HepG2 (cell line): ENCODE measurements at regions not wholly inside any gene's neighbourhood (a gene's known extent, or its start where the extent isn't known, plus 50 kb on each side); places are given as distances from the start of the nearest gene placed in this dataset.

Source experiments
- ATAC-seq: fragments of 200-7000 bp; cut with Tn5 transposase; 3 replicates; pipeline ENCODE4 v1.9.1; 2020; ENCODE audit warnings: mild to moderate bottlenecking, moderate library complexity
- BruUV-seq: library from RNA; stranded (reverse); fragments of 400-500 nt; replicated peaks from 2 replicates; lab custom pipeline; 2021; lab: Mats Ljungman, UMichigan
- CTCF ChIA-PET: fragments of 300-600 bp; formaldehyde crosslinking; extraction: SDS; loops from one replicate; lab custom pipeline; 2021; ENCODE audit warnings: low total read pairs, inconsistent platforms, low intra/inter-chr PET ratio; lab: Yijun Ruan, JAX
- POLR2A ChIA-PET: fragments of 350-600 bp; sonication (Branson Sonifier 250); formaldehyde crosslinking; loops from one replicate; lab custom pipeline; 2020; ENCODE audit warnings: antibody characterized with exemption, inconsistent platforms; lab: Yijun Ruan, JAX
- DNase-seq: peaks from one replicate; pipeline ENCODE4 v3.0.0-alpha.2; 2015; ENCODE audit warnings: low spot score
- FAIRE-seq: peaks from 3 replicates; lab custom pipeline; 2011; peaks lifted over from hg19 to GRCh38; lab: Jason Lieb, UNC
- H2AFZ ChIP-seq: one replicate; pipeline ENCODE4 v1.6.1; 2011; ENCODE audit warnings: low read length, inconsistent platforms
- H3K27ac ChIP-seq: fragments of 300-600 bp; 3 replicates; pipeline ENCODE4 v1.8.0; 2011; ENCODE audit warnings: mixed run types, mild to moderate bottlenecking, mixed read lengths, low read length, inconsistent platforms; ENCODE audit not compliant: insufficient read depth; ENCODE audit errors: extremely low read length
- H3K27me3 ChIP-seq, 2 experiments: fragments of 200-600 bp in 1 of 2; 2 replicates in 1 of 2; 3 replicates in 1 of 2; pipeline versions ENCODE4 v1.6.0 to v1.8.0; 2011; ENCODE audit warnings: low read length in 2 of 2, mild to moderate bottlenecking in 2 of 2, moderate library complexity in 2 of 2, inconsistent platforms in 1 of 2; ENCODE audit not compliant: insufficient read depth in 2 of 2, control insufficient read depth in 1 of 2
- H3K36me3 ChIP-seq, 2 experiments: fragments of 200-600 bp in 1 of 2; replicated peaks in 1 of 2; 2 replicates in 1 of 2; 3 replicates in 1 of 2; pipeline versions ENCODE4 v1.5.1 to v1.8.0; 2011; ENCODE audit warnings: low read length in 2 of 2, inconsistent platforms in 1 of 2; ENCODE audit not compliant: insufficient read depth in 2 of 2, control insufficient read depth in 1 of 2
- H3K4me1 ChIP-seq: 2 replicates; pipeline ENCODE4 v1.5.1; 2012; ENCODE audit warnings: low read length, inconsistent platforms; ENCODE audit not compliant: insufficient read depth
- H3K4me2 ChIP-seq: 2 replicates; pipeline ENCODE4 v1.6.0; 2011; ENCODE audit warnings: low read depth, low read length, inconsistent platforms
- H3K4me3 ChIP-seq, 3 experiments: fragments of 200-600 bp in 1 of 3; sonication (generic), shearing (Covaris generic) in 1 of 3; replicated peaks in 1 of 3; 2 replicates each; pipeline ENCODE4 v1.5.1; 2011 to 2016; ENCODE audit warnings: low read length in 3 of 3, inconsistent platforms in 2 of 3, low read depth in 2 of 3, mild to moderate bottlenecking in 2 of 3, control low read depth in 1 of 3, mixed read lengths in 1 of 3; ENCODE audit not compliant: insufficient read depth in 1 of 3
- H3K79me2 ChIP-seq: one replicate; pipeline ENCODE4 v1.6.1; 2011; ENCODE audit warnings: low read length, inconsistent platforms; ENCODE audit not compliant: insufficient read depth
- H3K9ac ChIP-seq: 2 replicates; pipeline ENCODE4 v1.6.0; 2011; ENCODE audit warnings: mild to moderate bottlenecking, low read depth, low read length, inconsistent platforms; ENCODE audit not compliant: insufficient read depth
- H3K9me3 ChIP-seq: 2 replicates; pipeline ENCODE4 v1.5.1; 2012; ENCODE audit warnings: mild to moderate bottlenecking, low read length
- H4K20me1 ChIP-seq: 2 replicates; pipeline ENCODE4 v1.6.0; 2011; ENCODE audit warnings: inconsistent platforms, mild to moderate bottlenecking, low read length, moderate library complexity; ENCODE audit not compliant: insufficient read depth
- CENPX ChIP-seq: sonication (generic); formaldehyde crosslinking; IDR thresholded peaks from 2 replicates; pipeline ENCODE4 v1.9.0; 2021; ENCODE audit warnings: mild to moderate bottlenecking, missing genetic modification reagents, moderate library complexity
- ZFP90 ChIP-seq: sonication (generic); formaldehyde crosslinking; IDR thresholded peaks from 2 replicates; pipeline ENCODE4 v1.8.0; 2022; ENCODE audit warnings: missing genetic modification reagents, mild to moderate bottlenecking, inconsistent platforms, borderline replicate concordance
- ZNF775 ChIP-seq: sonication (generic); formaldehyde crosslinking; IDR thresholded peaks from 2 replicates; pipeline ENCODE4 v1.4.0; 2020; ENCODE audit warnings: missing genetic modification reagents, mild to moderate bottlenecking, moderate library complexity, borderline replicate concordance
- WGBS: methylation state at CpG from one replicate; pipeline ENCODE4 v1.1.6; 2017; ENCODE audit warnings: low lambda C conversion rate; 5-methylcytosine and 5-hydroxymethylcytosine counted together
- in situ Hi-C: cut with HindIII; loops from 2 replicates; pipeline ENCODE4 v1.10.0; 2017; ENCODE audit warnings: low pct_unique_long_range_greater_than_20kb; ENCODE audit not compliant: extremely low pct_ligation_motif_present
- intact Hi-C: fragments of 100-400 bp; cut with micrococcal nuclease; formaldehyde crosslinking; loops from one replicate; pipeline ENCODE4 v1.10.0; 2022; ENCODE audit not compliant: unreplicated experiment

DNA sequence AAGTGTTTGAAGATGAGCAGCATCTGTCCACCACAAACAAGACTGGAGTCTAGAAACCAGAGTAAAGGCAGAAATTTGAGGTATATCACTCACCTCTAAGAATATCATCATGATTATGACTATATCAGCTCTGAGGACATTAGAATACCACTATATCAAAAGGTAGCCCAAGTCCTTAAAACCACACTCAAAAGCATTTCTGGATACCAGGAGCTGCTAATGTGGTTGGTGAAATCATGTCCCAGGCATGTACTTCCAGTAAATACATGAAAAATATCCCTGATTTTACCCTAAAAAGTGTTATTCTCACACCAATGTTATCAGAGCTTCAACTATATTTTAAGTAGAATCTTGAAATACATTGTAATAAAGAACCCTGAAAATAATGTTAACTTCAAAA is 136.3 kb upstream of the SMAD1 start:
- in situ Hi-C loops, result no loop called here
- FAIRE-seq, result no peak
- H3K9ac ChIP-seq, result no peak overlapping the region

DNA sequence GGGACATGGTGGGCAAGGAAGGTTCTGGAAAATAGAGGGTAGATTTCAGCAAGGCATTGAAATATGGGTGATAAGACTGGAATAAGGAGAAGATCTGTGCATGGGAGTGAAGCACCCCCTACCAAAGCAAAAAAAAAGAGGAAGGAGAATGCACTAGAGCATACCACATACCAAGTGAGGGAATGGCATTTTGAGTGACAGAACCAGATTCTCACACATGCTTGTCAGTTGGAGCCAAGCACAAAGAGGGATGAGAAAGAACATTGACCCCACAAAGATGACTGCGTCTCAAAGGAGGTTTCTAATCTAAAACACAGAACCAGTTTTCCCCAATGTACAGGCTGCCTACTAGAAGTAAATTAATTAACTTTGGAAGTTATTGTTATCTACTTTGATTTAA is 140.3 kb upstream of the SMAD1 start:
- Histone ChIP-seq H3K9ac (no peak overlapping the region), H3K4me1 (peaks cover 10% of the 10 kb centered on the region; the same call in 1 of the 2 replicates), H2AFZ (no peak overlapping the region), H3K36me3 (no peaks in the 10 kb centered on the region), H3K27ac (no peak overlapping the region), H3K79me2 (no peaks in the 10 kb centered on the region), H3K9me3 (no peaks in the 10 kb centered on the region), H3K4me3 (no peak overlapping the region), H3K4me2 (no peak overlapping the region), H4K20me1 (no peaks in the 10 kb centered on the region), H3K27me3 (no peaks in the 10 kb centered on the region; a peak in 1 of 5 replicates)
- in situ Hi-C loops, result no loop called here
- no peak for FAIRE-seq
- intact Hi-C loops, result no loop called here
- no peak for DNase-seq
- 69% methylated on average over 1 of the region's 1 CpG for WGBS
- BruUV-seq, result no TSS peak
- no peak for ATAC-seq
- no peak for TF ChIP-seq ZNF775
- ChIA-PET POLR2A (no interaction called here), CTCF (no interaction called here)

More for the DNA sequence above, 136.3 kb upstream of the SMAD1 start:
- intact Hi-C loops, result no loop called here
- CTCF ChIA-PET, result no interaction called here
- no peak overlapping the region for H3K27ac ChIP-seq
- H3K4me3 ChIP-seq, result no peak overlapping the region
- H3K36me3 ChIP-seq, result no peaks in the 10 kb centered on the region
- no peak overlapping the region for H2AFZ ChIP-seq
- POLR2A ChIA-PET, result no interaction called here
- TF ChIP-seq CENPX (CRISPR knock-in tag), result no peak
- TF ChIP-seq ZFP90 (CRISPR knock-in tag), result no peak
- H3K79me2 ChIP-seq, result no peaks in the 10 kb centered on the region
- no peaks in the 10 kb centered on the region for H3K9me3 ChIP-seq
- no peak for ATAC-seq
- no peak overlapping the region for H3K4me2 ChIP-seq
- no TSS peak for BruUV-seq
- H4K20me1 ChIP-seq, result no peaks in the 10 kb centered on the region
- no peaks in the 10 kb centered on the region for H3K4me1 ChIP-seq
- H3K27me3 ChIP-seq, result no peaks in the 10 kb centered on the region
- DNase-seq, result no peak
